NB4 (cell line): ENCODE measurements at regions not wholly inside any gene's neighbourhood (a gene's known extent, or its start where the extent isn't known, plus 50 kb on each side); places are given as distances from the start of the nearest gene placed in this dataset.

ENCODE experiments used
- CTCF ChIP-seq: IDR thresholded peaks from one replicate; pipeline ENCODE4 v1.5.1; 2012; ENCODE audit warnings: low read depth, low read length
- POLR2A ChIP-seq: IDR thresholded peaks from 2 replicates; pipeline ENCODE4 v1.6.1; 2011; ENCODE audit warnings: mild to moderate bottlenecking; ENCODE audit not compliant: insufficient read length; ENCODE audit errors: extremely low read depth

GRCh38 chr6:66278115-66278514 is 571.1 kb upstream of the EYS start:
- TF ChIP-seq CTCF (no peak), POLR2A (no peak)
